ENCODE measurements at regions not wholly inside any gene's neighbourhood (a gene's known extent, or its start where the extent isn't known, plus 50 kb on each side); places are given as distances from the start of the nearest gene placed in this dataset.

DNA sequence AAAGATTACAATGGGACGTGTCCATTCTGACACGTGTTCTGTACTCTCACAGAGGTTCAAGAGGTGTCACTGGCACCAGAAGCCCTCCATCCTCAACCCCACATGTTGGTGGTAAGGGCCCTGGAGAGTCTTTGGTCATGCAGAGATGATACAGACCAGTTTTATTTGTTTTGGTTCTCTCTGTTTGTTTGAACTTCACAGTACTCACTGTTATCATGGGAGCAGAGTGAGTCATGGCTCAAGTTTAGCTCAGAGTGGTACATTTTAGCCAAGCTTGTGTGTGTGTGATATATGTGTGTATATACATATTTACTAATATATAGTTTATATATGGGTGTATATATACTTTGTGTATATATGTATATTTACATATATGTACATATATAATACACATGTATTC is 935.6 kb downstream of the GRID1 start:
- no peaks in the 10 kb centered on the region for H3K27me3 Mint-ChIP-seq (ENCODE audit: low read depth)
- H3K36me3 Mint-ChIP-seq (ENCODE audit: low read depth), result no peaks in the 10 kb centered on the region
- no peaks in the 10 kb centered on the region for H3K4me1 Mint-ChIP-seq
- H3K27ac Mint-ChIP-seq, result no peak overlapping the region
- H3K4me3 Mint-ChIP-seq, result no peak overlapping the region
- TF ChIP-seq, protein P1, sequence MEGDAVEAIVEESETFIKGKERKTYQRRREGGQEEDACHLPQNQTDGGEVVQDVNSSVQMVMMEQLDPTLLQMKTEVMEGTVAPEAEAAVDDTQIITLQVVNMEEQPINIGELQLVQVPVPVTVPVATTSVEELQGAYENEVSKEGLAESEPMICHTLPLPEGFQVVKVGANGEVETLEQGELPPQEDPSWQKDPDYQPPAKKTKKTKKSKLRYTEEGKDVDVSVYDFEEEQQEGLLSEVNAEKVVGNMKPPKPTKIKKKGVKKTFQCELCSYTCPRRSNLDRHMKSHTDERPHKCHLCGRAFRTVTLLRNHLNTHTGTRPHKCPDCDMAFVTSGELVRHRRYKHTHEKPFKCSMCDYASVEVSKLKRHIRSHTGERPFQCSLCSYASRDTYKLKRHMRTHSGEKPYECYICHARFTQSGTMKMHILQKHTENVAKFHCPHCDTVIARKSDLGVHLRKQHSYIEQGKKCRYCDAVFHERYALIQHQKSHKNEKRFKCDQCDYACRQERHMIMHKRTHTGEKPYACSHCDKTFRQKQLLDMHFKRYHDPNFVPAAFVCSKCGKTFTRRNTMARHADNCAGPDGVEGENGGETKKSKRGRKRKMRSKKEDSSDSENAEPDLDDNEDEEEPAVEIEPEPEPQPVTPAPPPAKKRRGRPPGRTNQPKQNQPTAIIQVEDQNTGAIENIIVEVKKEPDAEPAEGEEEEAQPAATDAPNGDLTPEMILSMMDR (IDR thresholded peaks at IDR 0.05; ENCODE audit: unreplicated experiment in 3 of 3), result no peak
- no peaks in the 10 kb centered on the region for H3K9me3 Mint-ChIP-seq

DNA sequence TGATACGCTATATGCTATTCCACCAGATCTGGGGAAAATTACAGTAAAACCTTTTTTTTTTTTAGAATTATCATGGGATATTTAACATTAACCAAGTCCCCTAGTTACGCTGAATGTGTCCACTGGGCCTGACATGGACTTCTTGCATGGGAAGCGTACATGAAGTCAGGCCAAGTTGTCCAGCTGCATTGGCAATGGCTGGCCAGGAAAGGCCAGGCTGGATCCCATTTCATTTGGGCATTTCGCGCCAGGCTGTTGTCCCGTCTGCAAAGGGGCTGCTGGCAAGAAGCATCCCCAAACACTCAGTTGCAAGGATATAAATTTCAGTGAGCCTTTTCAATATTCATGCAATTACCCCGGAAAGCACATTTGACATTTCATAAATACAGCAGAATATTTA is 933.3 kb downstream of the GRID1 start:
- Mint-ChIP-seq H3K27ac (no peak overlapping the region), H3K9me3 (no peaks in the 10 kb centered on the region), H3K4me3 (no peak overlapping the region), H3K27me3 (ENCODE audit: low read depth) (no peaks in the 10 kb centered on the region), H3K4me1 (no peaks in the 10 kb centered on the region), H3K36me3 (ENCODE audit: low read depth) (no peaks in the 10 kb centered on the region)
- TF ChIP-seq, protein P1 (IDR thresholded peaks at IDR 0.05; ENCODE audit: unreplicated experiment in 3 of 3), result no peak

DNA sequence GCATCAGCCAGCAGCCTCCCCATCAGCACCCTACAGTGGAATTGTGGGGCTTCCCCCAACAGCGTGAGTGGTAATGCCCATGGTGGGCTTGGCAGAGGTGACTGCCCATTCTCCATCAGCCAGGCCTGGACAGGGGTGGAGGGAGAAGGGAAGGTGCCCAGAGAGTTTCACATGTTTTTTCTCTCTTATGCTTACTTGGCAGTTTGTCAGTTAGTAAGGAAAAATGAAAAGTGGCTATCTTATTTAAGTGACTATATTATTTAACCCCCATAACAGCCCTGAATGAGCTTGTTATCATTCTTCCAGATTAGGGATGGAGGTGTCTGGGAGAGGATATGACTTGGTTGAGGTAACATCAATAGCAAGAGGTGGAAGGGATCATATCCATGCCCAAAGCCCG is 921.7 kb downstream of the GRID1 start:
- no peaks in the 10 kb centered on the region for H3K9me3 Mint-ChIP-seq
- no peak overlapping the region for H3K4me3 Mint-ChIP-seq
- H3K27ac Mint-ChIP-seq, result no peak overlapping the region
- TF ChIP-seq, protein P1 (IDR thresholded peaks at IDR 0.05; ENCODE audit: unreplicated experiment in 3 of 3), result no peak
- peaks cover 5% of the 10 kb centered on the region for H3K4me1 Mint-ChIP-seq
- no peaks in the 10 kb centered on the region for H3K36me3 Mint-ChIP-seq (ENCODE audit: low read depth)
- no peaks in the 10 kb centered on the region for H3K27me3 Mint-ChIP-seq (ENCODE audit: low read depth)

DNA sequence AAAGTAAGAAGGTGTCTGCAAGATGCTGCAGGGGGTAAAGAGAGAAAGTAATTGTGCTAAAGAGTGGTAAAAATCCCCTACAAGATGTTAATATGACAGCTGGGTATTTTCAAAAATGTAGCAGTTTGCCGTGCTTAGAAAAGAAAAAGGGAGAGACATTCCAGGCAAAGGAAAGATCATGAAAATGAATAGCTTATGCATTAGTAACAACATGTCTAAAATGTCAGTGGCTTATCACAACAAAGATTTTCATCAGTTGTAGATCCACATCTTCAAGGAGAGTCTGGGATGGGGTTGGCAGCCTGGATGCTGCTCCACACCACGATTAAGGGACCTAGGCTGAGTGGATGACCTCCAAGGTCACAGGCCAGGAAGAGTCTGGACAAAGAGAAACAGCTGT is 920.9 kb downstream of the GRID1 start:
- no peaks in the 10 kb centered on the region for H3K36me3 Mint-ChIP-seq (ENCODE audit: low read depth)

GRCh38 chr10:85446827-85447226 is 919.8 kb downstream of the GRID1 start:
- Mint-ChIP-seq H3K36me3 (ENCODE audit: low read depth) (no peaks in the 10 kb centered on the region), H3K4me3 (no peak overlapping the region), H3K27ac (no peak overlapping the region), H3K4me1 (peaks cover 5% of the 10 kb centered on the region), H3K27me3 (ENCODE audit: low read depth) (peaks cover 4% of the 10 kb centered on the region), H3K9me3 (no peaks in the 10 kb centered on the region)
- TF ChIP-seq, protein P1 (IDR thresholded peaks at IDR 0.05; ENCODE audit: unreplicated experiment in 3 of 3), result no peak

More for the DNA sequence above, 920.9 kb downstream of the GRID1 start:
- TF ChIP-seq, protein P1 (IDR thresholded peaks at IDR 0.05; ENCODE audit: unreplicated experiment in 3 of 3), result no peak
- Mint-ChIP-seq H3K9me3 (no peaks in the 10 kb centered on the region), H3K4me1 (peaks cover 5% of the 10 kb centered on the region), H3K27ac (no peak overlapping the region), H3K4me3 (no peak overlapping the region), H3K27me3 (ENCODE audit: low read depth) (no peaks in the 10 kb centered on the region)

GRCh38 chr10:85447690-85448089 is 918.9 kb downstream of the GRID1 start:
- Mint-ChIP-seq H3K36me3 (ENCODE audit: low read depth) (no peaks in the 10 kb centered on the region), H3K9me3 (no peaks in the 10 kb centered on the region), H3K4me3 (no peak overlapping the region), H3K27ac (no peak overlapping the region), H3K4me1 (peaks cover 5% of the 10 kb centered on the region), H3K27me3 (ENCODE audit: low read depth) (peaks cover 7% of the 10 kb centered on the region)
- TF ChIP-seq, protein P1 (IDR thresholded peaks at IDR 0.05; ENCODE audit: unreplicated experiment in 3 of 3), result no peak
